ENCODE measurements at regions not wholly inside any gene's neighbourhood (a gene's known extent, or its start where the extent isn't known, plus 50 kb on each side); places are given as distances from the start of the nearest gene placed in this dataset.
A peak's percentile ranks its signal among the peaks of the same experiment; 100 is the strongest.
"Not testable (repeated sequence)": the region's sequence is repeated elsewhere in the genome, so short reads cannot be mapped to it uniquely, and the experiment has no call there.

GRCh38 chr5:87784311-87784710, 371.6 kb upstream of the CCNH start:
- no peak for DNase-seq

- DNase-seq = no peak
Measured at GRCh38 chr5:87782916-87783315, 370.2 kb upstream of the CCNH start.

- DNase-seq = no peak
Measured at GRCh38 chr5:87781976-87782375, 369.2 kb upstream of the CCNH start.

- DNase-seq = peak; percentile 28
Measured at GRCh38 chr5:87780831-87781760, 368.4 kb upstream of the CCNH start.

DNA sequence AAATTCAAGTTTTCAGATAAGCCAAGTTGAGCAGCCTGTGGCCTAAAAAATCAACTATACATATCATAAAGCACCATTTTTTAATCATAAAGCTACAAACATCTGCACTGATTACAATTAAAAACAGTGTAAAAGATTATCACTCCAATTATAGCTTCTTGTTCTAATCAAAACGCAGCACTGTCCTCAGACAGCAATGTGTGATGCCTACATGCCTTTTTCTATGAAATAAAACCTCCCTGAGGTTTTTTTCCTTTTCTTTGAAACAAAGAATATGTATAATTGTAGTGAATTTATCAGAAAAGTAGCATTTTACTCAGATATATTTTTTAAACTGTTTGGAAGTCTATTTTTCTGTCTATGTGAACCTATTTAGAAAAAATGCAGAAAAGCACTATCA, 366.1 kb upstream of the CCNH start:
- DNase-seq = no peak

- DNase-seq = no peak
Measured at GRCh38 chr5:87777877-87778276, 365.1 kb upstream of the CCNH start.

DNA sequence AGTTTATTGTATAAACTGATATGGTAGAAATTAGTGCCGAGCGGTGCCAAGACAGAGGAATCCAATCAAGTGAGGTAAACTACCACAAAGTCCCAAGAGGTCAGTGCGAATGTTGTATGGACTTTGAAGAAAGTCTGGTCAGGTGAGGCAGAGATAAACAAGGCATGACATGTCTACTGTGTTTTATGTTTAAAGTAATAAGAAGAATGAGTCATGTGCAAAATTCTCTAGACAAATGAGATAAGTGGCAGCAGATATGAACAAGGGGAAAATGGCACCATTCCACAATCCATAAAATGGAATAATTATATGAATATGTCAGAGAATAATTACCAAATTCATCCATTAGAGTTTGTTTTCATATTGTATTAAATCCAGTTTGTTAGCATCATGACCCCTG, 364.1 kb upstream of the CCNH start:
- no peak for DNase-seq

DNA sequence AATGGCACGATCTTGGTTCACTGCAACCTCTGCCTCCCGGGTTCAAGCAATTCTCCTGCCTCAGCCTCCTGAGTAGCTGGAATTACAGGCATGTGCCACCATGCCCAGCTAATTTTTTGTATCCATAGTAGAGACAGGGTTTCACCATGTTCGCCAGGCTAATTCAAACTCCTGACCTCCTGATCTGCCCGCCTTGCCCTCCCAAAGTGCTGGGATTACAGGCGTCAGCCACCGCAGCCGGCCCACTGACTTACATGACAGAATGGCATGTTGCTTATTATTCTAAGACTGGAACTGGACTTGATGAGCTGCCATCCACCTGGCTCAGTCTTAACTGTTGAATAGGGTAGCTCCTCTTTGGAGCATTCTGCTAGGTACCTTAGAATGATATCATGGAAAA, 363.6 kb upstream of the CCNH start:
- not testable (repeated sequence) for DNase-seq

DNA sequence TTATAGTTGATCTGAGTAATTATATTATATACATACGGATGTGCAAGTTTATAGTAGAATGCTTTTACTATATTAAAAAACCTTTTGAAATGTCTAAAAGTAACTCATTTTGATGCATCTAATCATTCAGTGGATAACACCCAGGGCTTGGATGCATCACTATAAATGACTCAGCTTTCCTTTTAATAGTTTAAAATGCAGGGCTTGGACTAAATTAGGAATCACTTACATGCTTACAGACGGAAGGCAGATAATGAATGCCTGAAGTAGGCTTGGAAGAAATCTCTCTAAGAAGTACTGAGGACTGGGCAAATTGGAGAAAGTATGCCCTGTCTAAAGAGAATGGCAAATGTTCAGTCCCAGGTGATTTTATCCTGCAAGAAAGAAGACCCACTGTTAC, 362.5 kb upstream of the CCNH start:
- DNase-seq = no peak

DNA sequence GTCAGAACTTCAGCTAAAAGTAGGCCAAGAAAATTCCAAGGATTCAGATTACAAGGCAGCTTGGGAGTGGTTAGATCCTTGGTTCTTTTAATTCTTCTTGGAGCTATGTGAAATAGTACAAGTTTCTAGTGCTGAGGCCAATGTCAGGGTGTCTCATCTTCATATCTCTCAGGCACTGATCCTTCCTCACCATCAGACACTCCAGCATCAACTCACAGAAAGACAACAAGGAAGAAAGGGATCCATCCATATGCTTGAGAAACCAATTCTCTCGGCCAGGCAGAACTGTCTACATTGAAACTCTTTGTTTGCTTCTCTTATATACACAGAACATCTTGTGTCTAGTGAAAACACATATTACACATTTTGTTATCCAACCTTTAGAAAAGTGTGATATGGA, 362.1 kb upstream of the CCNH start:
- no peak for DNase-seq

- no peak for DNase-seq
Measured at GRCh38 chr5:87770601-87771121, 357.9 kb upstream of the CCNH start.

GRCh38 chr5:87770016-87770570, 357.4 kb upstream of the CCNH start:
- DNase-seq = no peak

DNA sequence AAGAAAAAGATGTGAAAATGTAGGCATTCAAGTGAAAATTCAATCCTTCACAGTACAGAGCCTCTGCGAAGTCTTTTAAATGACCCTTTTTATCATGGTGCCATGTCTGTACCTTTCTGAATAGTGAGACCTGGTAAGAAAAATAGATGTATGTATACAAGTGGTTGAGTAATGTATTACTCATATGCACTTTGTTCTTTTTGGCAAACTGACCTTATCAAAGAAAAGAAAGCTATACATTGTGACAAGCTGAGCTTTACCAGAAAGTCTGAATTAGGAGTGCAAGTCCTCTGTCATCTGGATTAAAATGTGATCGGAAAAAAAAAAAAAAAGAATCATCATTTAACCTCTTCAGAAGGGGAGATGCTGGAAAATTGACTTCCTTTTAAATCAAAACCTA, 356.4 kb upstream of the CCNH start:
- no peak for DNase-seq

DNA sequence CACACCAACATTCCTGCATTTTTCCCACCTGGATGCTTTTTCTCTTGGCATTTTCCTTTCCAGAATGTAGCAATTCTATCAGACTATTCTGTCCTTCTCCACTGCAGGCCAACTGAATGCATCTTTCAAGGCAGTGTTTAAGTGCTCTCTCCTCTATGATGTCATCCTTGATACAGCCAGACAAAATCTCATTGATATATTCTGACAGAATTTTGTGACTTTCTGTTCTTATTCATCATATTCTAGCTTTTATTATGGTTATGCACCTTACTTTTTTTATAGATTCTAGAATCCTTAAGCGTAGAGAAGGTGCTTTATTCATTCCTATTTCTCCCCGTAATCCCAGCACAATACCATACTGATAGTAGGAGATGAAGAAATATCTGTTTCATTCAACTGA, 355.5 kb upstream of the CCNH start:
- DNase-seq = no peak

- no peak for DNase-seq
Measured at GRCh38 chr5:87765009-87765408, 352.3 kb upstream of the CCNH start.

- DNase-seq = no peak
Measured at GRCh38 chr5:87762631-87763030, 349.9 kb upstream of the CCNH start.

- DNase-seq = no peak
Measured at GRCh38 chr5:87756951-87757350, 344.2 kb upstream of the CCNH start.

DNA sequence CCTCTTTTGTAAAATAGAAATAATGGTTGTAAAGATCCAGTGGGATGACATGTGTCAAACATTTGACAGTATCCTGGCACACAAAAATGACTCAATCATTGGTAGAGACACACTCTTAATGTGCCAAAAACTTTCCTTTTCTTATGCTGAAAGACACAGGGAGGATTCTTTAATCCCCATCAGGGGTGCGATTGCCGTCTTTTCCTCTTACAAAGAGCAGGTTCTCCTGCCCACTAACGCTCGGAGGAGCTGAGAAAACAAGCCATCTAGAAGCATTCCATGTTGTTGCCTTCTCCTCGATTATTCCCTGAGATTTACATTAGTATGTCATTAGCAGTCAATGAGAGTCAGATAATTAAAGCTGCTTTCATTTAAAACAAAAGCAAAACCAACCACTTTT, 342.6 kb upstream of the CCNH start:
- DNase-seq = no peak

DNA sequence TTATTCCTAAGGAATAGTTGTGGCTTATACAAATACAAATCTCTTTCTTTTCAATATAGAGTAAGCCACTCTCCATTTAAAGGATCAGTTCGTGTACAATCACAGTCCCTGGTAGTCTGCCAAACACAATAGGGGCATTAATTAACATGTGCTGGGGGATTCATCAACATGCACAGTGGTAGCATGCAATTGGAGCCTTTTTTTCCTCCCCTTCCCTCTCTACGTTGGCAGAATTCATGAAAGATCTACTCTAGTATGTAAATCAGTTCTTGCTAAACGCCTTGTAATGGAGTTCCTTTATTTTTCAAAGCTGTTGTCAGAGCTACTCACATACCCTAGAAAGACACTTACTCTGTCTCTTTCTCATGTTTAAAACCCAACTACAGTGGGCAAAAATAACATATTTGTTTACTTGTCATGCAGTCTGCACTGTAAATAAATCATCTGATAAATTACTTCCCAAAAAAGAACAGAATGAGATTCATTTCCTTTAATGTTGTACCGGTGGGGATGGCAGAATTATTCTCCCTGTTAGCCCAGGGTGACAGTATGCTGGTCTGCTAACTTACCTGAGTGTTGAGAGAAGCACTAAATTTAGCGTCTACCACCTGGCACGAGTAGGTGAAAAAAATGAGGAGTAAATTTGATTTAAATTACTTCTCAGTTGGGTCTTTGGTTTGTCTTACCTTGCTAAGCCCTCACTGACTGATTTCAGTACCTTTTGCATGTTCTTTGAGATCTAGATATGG, 341.5 kb upstream of the CCNH start:
- DNase-seq = no peak

- no peak for DNase-seq
Measured at GRCh38 chr5:87752362-87752761, 339.6 kb upstream of the CCNH start.

- DNase-seq = no peak
Measured at GRCh38 chr5:87751824-87752223, 339.1 kb upstream of the CCNH start.

DNA sequence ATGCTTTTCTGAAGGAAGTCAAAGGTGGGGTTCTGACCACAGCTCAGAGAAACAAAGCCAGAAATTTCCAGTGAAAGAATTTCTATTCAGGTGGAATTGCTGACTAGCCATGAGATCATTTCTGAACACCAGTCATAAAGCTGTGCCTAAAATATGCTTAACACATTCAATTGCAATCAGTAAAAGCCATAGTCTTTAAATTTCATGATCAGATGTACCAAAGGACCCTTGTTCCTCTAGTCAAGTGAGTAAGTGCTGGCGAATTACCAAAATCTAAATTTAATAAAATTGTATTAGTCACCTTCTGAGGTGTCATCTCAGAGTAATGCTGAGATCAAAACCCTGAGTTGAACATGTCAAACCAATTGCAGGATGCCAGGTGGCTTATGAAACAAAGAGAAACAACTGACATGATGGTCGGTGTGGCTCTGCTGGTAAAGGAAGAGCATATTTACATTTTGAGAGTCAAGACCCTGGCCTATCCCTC, 334.2 kb upstream of the CCNH start:
- no peak for DNase-seq

DNA sequence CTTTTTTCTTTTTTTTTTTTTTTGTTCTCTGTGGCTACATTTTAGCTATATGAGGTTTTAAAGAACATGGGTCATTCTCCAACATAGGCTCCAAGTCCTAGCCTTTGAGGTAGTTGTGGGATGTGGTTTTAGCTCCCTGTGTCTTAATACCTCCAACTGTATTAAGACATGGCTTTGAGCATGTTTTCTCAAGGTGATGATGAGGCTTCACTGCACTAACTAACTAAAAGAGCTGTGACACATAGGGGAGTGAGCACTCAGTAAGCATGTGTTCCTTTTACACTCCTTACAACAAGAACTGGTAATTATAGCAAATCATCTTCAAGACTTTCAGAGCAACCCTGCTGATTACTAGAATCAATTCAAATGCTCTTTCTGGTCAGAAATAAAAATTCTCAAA, 333.6 kb upstream of the CCNH start:
- DNase-seq = no peak

- no peak for DNase-seq
Measured at GRCh38 chr5:87741881-87742280, 329.2 kb upstream of the CCNH start.
